ENCODE measurements at regions not wholly inside any gene's neighbourhood (a gene's known extent, or its start where the extent isn't known, plus 50 kb on each side); places are given as distances from the start of the nearest gene placed in this dataset.

- TF ChIP-seq CREB1 (IDR thresholded peaks at IDR 0.05; ENCODE audit: low read depth) (no peak), TAF1 (IDR thresholded peaks at IDR 0.05; ENCODE audit: low read depth) (no peak), EGR1 (IDR thresholded peaks at IDR 0.05) (no peak), EP300 (IDR thresholded peaks at IDR 0.05; ENCODE audit: borderline replicate concordance) (no peak), USF1 (IDR thresholded peaks at IDR 0.05) (no peak), REST (IDR thresholded peaks at IDR 0.05; ENCODE audit: low read depth) (no peak), RAD21 (IDR thresholded peaks at IDR 0.05; ENCODE audit: low read depth) (no peak), ZBTB7A (IDR thresholded peaks at IDR 0.05; ENCODE audit: low read depth) (no peak), CEBPB (IDR thresholded peaks at IDR 0.05) (no peak), MAX (IDR thresholded peaks at IDR 0.05) (no peak), FOXM1 (IDR thresholded peaks at IDR 0.05; ENCODE audit: borderline replicate concordance, low read depth) (no peak), TEAD4 (IDR thresholded peaks at IDR 0.05) (no peak)
Observed at GRCh38 chr4:89400287-89401035, 92.9 kb upstream of the GPRIN3 start.
